ENCODE measurements at regions not wholly inside any gene's neighbourhood (a gene's known extent, or its start where the extent isn't known, plus 50 kb on each side); places are given as distances from the start of the nearest gene placed in this dataset.

GRCh38 chr14:76687611-76688382 is 73.5 kb upstream of the VASH1 start:
- H3K79me2 ChIP-seq (ENCODE audit: control insufficient read depth, low read length), result no peaks in the 10 kb centered on the region
- no peaks in the 10 kb centered on the region; the same call in 1 of the 2 replicates for H3K9me3 ChIP-seq (ENCODE audit: control insufficient read depth, insufficient read depth, low read length)
- no peaks in the 10 kb centered on the region for H4K20me1 ChIP-seq (ENCODE audit: control insufficient read depth, insufficient read depth, low read depth, low read length)
- TF ChIP-seq CTCF (IDR thresholded peaks at IDR 0.05; ENCODE audit: low read depth, low read length, poor library complexity, severe bottlenecking) (no peak), EZH2phosphoT487 (IDR thresholded peaks at IDR 0.05; ENCODE audit: borderline replicate concordance, low read length) (no peak)
- H3K36me3 ChIP-seq (ENCODE audit: control insufficient read depth, low read length), result no peaks in the 10 kb centered on the region
- H3K27ac ChIP-seq (ENCODE audit: low read depth, low read length), result no peak overlapping the region
- H3K27me3 ChIP-seq (ENCODE audit: control insufficient read depth, low read length), result no peaks in the 10 kb centered on the region; the same call in none of the 2 replicates
- no peak overlapping the region for H3K4me2 ChIP-seq (ENCODE audit: low read length)
- H3K9me2 ChIP-seq (replicated peaks; ENCODE audit: control insufficient read depth, low read length), result no peaks in the 10 kb centered on the region
- no peak overlapping the region for H3K4me3 ChIP-seq (ENCODE audit: low read length)
- H3F3A ChIP-seq (ENCODE audit: control insufficient read depth, insufficient read depth), result no peaks in the 10 kb centered on the region
- no peaks in the 10 kb centered on the region for H3K4me1 ChIP-seq (ENCODE audit: control insufficient read depth, low read length)

GRCh38 chr14:76688383-76688671 is 72.9 kb upstream of the VASH1 start:
- Histone ChIP-seq H3K79me2 (ENCODE audit: control insufficient read depth, low read length) (no peaks in the 10 kb centered on the region), H3K9me3 (ENCODE audit: control insufficient read depth, insufficient read depth, low read length) (no peaks in the 10 kb centered on the region; the same call in 1 of the 2 replicates), H3K27ac (ENCODE audit: low read depth, low read length) (no peak overlapping the region), H4K20me1 (ENCODE audit: control insufficient read depth, insufficient read depth, low read depth, low read length) (no peaks in the 10 kb centered on the region), H3K27me3 (ENCODE audit: control insufficient read depth, low read length) (no peaks in the 10 kb centered on the region; the same call in none of the 2 replicates), H3K4me2 (ENCODE audit: low read length) (no peak overlapping the region), H3F3A (ENCODE audit: control insufficient read depth, insufficient read depth) (no peaks in the 10 kb centered on the region), H3K4me3 (ENCODE audit: low read length) (no peak overlapping the region), H3K9me2 (replicated peaks; ENCODE audit: control insufficient read depth, low read length) (no peaks in the 10 kb centered on the region), H3K4me1 (ENCODE audit: control insufficient read depth, low read length) (no peaks in the 10 kb centered on the region), H3K36me3 (ENCODE audit: control insufficient read depth, low read length) (no peaks in the 10 kb centered on the region)
- no peak for TF ChIP-seq CTCF (IDR thresholded peaks at IDR 0.05; ENCODE audit: low read depth, low read length, poor library complexity, severe bottlenecking)

GRCh38 chr14:76690502-76691105 is 70.7 kb upstream of the VASH1 start:
- Histone ChIP-seq H3K9me2 (replicated peaks; ENCODE audit: control insufficient read depth, low read length) (no peaks in the 10 kb centered on the region), H4K20me1 (ENCODE audit: control insufficient read depth, insufficient read depth, low read depth, low read length) (no peaks in the 10 kb centered on the region), H3K4me3 (ENCODE audit: low read length) (no peak overlapping the region), H3K79me2 (ENCODE audit: control insufficient read depth, low read length) (no peaks in the 10 kb centered on the region), H3K4me2 (ENCODE audit: low read length) (no peak overlapping the region), H3F3A (ENCODE audit: control insufficient read depth, insufficient read depth) (no peaks in the 10 kb centered on the region), H3K36me3 (ENCODE audit: control insufficient read depth, low read length) (no peaks in the 10 kb centered on the region), H3K27ac (ENCODE audit: low read depth, low read length) (no peak overlapping the region), H3K9me3 (ENCODE audit: control insufficient read depth, insufficient read depth, low read length) (no peaks in the 10 kb centered on the region), H3K4me1 (ENCODE audit: control insufficient read depth, low read length) (no peaks in the 10 kb centered on the region), H3K27me3 (ENCODE audit: control insufficient read depth, low read length) (peaks cover under 1% of the 10 kb centered on the region)
- no peak for TF ChIP-seq EZH2phosphoT487 (IDR thresholded peaks at IDR 0.05; ENCODE audit: borderline replicate concordance, low read length)
- TF ChIP-seq CTCF (IDR thresholded peaks at IDR 0.05; ENCODE audit: low read depth, low read length, poor library complexity, severe bottlenecking), result no peak
